Activated naive CD4-positive, alpha-beta T cell treated with Interleukin-2 at 50 U/mL for 16 hours (primary cell): ENCODE measurements at regions not wholly inside any gene's neighbourhood (a gene's known extent, or its start where the extent isn't known, plus 50 kb on each side); places are given as distances from the start of the nearest gene placed in this dataset.
A peak's percentile ranks its signal among the peaks of the same experiment; 100 is the strongest.

ENCODE experiments used
- DNase-seq: peaks from one replicate; pipeline ENCODE4 v3.0.0-alpha.2; 2020

DNA sequence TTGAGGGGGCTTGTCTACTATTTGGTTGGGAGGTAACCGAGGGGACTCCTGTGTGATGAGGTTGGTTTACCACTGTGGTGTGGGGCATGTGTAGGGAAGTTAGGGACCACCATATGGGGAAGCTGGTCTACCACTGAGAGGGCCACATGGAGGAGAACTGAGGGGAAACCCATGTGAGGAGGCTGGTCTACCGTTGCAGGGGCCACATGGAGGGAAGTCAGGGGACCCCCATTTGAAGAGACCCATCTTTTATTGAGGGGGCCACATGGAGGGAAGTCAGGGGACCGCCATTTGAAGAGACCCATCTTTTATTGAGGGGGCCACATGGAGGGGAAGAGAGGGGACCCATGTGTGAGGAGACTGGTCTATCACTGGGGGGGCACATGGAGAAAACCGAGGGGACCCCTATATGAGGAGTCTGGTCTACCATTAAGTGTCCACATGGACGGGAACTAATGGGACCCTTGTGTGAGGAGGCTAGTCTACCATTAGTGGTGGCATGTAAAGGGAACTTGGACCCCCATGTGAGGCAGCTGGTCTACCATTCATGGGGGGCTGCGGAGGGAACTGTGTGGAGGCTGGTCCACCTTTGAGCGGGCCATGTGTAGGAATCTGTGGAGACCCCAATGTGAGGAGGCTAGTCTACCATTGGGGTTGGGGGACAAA is 165.5 kb downstream of the FBLN2 start:
- DNase-seq, result no peak

DNA sequence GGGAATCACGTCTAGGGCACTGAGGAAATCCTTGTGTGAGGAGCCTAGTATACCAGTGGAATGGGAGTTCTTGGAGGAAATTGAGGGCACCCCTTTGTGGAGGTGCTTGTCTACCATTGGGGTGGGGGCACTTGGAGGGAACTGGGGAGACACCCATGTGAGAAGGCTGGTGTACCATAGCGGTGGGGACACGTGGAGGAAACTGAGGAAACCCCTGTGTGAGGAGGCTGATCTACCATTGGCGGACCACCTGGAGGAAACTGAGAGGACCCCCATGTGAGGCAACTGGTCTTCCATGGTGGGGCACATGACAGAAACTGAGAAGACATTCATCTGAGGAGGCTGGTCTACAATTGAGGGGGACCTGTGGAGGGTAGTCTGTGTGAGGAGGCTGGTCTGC is 164.5 kb downstream of the FBLN2 start:
- DNase-seq, result no peak

DNA sequence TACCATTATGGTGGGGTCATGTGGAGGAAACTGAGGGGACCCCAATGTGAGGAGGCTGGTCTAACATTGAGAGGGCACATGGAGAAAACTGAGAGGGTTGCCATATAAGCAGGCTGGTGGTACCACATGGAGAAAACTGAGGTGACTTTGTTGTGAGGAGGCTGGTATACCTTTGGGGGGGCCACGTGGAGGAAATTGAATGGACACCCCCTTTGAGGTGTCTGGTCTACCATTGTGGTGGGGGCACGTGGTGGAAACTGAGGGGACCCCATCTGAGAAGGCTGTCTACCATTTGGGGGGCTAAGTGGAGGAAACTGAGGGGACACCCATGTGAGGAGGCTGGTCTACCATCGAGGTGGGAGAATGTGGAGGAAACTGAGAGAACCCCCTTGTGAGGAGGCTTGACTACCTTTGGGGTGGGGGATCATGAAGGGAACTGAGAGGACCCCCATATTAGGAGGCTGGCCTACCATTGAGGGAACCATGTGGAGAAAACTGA is 163.8 kb downstream of the FBLN2 start:
- no peak for DNase-seq

DNA sequence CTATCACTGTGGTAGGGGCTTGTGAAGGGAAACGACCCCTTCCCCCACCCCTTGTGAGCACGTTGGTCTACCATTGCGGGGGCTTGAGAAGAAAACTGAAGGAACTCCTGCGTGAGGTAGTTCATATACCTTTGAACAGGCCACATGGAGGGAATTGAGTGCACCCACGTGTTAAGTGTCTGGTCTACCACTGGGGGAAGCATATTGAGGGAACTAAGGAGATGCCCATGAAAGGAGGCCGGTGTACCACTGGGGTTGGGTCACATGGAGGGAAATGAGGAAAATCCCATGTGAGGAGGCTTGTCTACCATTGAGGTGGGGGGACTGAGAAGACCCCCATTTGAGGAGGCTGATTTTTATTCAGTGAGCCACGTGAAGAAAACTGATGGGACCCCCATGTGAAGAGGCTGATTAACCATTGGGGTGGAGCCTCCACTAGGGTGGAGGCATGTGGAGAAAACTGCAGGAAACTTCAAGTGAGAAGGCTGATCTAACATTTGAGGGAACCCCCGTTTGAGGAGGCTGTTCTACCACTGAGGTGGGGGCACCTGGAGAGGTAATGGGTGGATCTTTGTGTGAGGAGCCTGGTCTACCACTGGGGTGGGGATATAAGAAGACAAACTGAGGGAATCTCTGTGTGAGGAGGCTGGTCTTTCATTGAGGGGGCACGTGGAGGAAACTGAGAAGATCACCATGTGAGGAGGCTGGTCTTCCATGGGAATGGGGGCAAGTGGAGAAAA is 163.2 kb downstream of the FBLN2 start:
- DNase-seq, result no peak

DNA sequence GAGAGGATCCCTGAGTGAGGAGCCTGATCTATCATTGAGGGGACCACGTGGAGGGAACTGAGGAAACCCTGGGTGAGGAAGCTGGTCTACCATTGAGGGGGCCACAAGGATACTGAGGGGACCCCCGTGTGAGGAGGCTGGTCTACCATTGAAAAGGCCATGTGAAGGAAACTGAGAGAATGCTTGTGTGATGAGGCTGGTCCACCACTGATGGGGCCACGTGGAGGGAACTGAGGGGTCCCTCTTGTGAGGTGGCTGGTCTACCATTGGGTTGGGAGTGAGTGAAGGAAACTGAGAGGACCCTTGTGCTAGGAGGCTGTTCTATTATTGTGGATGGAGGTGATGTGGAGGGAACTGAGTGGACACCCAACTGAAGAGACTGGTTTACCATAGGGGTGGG is 161.3 kb downstream of the FBLN2 start:
- no peak for DNase-seq

DNA sequence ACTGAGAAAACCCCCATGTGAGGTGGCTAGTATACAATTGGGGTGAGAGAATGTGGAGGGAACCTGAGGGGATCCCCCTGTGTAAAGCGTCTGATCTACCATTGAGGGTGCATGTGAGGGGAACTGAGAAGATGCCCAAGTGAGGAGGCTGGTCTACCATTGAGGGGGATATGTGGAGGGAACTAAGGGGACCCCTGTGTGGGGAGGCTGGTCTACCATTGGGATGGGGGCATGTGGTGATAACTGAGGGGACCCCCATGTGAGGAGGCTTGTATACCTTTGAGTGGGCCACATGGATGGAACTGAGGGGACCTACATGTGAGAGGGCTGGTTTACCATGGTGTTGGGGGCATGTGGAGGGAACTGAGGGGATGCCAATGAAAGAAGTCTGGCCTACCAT is 160.8 kb downstream of the FBLN2 start:
- DNase-seq, result no peak

DNA sequence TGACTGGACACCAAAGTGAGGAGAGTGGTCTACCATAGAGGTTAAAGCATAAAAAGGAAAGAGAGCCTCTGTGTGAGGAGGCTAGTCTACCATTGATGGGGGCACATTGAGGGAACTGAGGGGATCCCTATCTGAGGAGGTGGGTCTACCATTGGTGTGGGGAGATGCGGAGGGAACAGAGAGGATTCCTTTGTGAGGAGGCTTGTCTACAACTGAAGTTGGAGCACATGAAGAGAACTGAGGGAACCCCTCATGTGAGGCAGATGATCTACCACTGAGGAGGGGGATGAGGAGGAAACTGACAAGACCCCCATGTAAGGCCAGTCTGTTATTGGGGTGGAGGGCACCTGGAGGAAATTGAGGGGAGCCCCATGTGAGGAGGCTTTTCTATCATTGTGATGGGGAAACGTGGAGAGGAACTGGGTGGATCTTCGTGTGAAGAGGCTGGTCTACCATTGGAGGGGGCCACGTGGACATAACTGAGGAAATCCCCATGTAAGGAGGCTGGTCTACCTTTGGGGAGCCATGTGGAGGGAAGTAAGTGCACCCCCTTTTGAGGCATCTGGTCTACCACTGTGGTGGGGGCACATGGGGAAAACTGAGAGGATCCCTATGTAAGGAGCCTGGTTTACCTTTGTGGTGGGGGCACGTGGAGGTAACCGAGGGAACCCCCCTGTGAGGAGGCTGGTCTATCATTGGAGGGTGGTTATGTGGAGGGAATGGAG is 160.1 kb downstream of the FBLN2 start:
- no peak for DNase-seq

DNA sequence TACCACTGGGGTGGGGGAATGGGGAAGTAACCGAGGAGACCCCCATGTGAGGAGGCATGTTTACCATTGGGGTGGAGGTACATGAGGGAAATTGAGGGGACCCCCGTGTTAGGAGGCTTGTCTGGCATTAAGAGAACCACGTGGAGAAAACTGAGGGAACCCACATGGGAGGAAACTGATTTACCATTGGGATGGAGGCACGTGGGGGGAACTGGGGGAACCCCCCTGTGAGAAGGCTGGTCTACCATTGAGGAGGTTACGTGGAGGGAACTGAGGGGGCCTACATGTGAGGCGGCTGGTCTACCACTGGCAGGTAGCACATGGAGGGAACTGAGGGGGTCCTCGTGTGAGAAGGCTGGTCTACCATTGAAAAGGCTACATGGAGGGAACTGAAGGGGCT is 159.4 kb downstream of the FBLN2 start:
- DNase-seq, result no peak

DNA sequence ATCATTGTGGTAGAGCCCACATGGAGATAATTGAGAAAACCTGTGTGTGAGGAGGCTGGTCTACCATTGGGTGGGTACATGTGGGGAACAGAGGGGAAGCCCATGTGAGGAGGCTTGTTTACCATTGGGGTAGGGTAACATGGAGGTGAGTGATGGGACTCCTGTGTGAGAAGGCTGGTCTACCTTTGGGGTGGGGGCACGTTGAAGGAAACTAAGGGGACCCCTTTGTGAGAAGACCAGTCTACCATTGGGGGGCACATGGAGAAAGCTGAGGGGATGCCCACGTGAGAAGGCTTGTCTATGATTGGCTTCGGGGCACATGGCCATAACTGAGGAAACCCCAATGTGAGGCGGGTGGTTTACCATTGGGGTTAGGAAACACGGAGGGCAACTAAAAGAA is 158.5 kb downstream of the FBLN2 start:
- no peak for DNase-seq

DNA sequence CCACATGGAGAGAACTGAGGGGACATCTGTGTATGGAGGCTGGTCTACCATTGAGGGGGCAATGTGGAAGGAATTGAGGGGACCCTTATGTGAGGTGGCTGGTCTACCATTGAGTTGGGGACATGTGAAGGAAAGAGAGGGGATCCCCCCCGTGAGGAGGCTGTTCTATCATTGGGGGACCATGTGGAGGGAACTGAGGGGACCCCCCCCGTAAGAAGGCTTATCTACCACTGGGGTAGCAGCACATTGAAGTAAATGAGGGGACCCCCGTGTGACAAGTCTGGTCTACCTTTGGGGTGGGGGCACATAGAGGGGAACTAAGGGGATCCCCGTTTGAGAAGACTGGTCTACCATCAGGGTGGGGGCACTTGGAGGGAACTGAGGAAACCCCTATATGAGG is 158.0 kb downstream of the FBLN2 start:
- no peak for DNase-seq

DNA sequence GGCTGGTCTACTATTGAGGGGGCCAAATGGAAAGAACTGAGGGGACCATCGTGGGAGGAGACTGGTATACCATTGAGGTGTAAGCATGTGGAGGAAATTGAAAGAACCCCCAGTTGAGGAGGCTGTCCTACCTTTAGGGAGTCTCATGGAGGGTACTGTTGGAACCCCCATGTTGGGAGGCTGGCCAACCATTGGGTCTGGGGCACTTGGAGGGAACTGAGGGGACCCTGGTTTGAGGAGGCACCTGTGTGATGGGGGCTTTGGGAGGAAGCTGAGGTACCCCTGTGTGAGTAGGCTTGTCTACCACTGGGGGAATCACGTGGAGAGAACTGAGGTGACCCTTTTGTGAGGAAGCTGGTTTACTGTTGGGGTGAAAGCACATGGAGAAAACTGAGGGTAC is 157.5 kb downstream of the FBLN2 start:
- no peak for DNase-seq

DNA sequence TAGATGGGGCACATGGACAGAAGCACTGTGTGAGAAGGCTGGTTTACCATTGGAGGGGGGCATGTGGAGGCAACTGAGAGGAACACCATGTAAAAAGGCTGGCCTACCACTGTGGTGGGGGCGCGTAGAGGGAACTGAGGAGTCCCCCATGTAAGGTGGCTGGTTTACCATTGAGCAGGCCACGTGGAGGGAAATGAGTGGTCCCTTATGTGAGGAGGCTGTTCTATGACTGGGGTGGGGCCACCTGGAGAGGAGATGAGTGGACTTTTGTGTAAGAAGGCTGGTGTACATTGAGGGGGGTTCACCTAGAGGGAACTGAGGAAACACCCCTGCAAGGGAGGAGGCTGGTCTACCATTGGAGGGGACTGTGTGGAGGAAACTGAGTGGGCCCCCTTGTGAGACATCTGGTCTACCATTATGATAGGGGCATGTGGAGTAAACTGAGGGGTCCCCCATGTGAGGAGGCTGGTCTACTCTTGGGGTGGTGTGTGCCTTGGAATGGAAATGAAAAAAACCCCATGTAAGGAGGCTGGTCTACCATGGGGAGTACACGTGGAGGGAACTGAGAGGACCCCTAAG is 156.9 kb downstream of the FBLN2 start:
- DNase-seq, result peak; percentile 1

DNA sequence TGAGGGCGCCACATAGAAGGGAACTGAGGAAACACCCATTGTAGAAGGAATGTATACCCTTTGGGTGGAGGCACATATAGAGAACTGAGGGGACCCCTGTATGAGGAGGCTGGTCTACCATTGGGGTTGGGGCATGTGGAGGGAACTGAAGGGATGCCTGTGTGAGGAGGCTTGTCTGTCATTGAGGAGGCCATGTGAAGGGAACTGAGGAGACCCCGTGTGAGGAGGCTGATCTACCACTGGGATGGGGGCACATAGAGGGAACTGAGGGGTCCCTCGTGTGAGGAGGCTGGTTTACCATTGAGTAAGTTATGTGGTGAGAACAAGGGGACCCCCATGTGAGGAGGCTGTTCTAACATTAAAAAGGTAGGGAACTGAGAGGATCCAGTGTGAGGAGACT is 156.1 kb downstream of the FBLN2 start:
- no peak for DNase-seq

DNA sequence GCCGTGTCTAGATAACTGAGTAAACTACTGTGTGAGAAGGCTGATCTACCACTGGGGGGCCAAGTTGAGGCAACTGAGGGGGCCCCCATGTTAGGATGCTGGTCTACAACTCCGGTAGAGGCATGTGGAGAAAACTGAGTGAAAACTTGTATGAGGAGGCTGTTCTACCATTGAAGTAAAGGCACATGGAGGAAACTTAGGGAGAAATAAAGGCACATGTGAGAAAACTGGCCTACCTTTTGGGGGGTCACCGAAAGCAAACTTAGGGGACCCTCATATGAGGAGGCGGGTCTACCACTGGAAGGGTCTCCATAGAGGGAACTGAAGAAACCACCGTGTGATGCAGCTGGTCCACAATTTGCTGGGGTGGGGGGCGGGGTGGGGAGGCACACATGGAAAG is 155.2 kb downstream of the FBLN2 start:
- no peak for DNase-seq

DNA sequence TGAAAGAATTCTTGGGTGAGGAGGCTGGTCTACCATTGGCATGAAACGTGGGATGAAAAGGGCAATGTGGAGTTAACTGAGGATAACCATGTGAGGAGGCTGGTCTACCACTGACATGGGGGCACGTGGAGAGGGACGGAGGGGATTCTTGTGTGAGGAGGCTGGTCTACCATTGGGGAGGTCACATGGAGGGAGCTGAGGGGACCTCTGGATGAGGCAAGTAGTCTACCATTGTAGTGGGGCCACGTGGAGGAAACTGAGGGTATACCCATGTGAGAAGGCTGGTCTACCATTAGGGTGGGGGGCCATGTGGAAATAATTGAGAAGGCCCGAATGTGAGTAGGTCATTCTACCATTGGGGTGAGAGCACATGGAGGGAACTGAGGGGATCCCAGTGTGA is 154.1 kb downstream of the FBLN2 start:
- no peak for DNase-seq

DNA sequence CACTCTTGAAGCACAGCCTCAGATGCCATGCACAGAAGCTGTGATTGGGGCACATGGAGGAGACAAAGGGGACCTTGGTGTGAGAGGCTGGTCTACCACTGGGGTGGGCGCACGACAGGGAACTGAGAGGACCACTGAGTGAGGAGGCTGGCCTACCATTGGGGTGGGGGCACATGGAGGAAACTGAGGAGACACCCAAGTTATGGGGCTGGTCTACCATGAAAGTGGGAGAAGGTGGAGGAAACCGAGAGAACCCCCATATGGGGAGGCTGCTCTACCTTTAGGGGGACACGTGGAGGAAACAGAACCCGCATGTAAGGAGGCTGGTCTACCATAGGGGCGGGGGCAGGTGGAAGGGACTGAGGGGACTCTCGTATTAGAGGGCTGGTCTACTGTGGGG is 153.4 kb downstream of the FBLN2 start:
- no peak for DNase-seq

DNA sequence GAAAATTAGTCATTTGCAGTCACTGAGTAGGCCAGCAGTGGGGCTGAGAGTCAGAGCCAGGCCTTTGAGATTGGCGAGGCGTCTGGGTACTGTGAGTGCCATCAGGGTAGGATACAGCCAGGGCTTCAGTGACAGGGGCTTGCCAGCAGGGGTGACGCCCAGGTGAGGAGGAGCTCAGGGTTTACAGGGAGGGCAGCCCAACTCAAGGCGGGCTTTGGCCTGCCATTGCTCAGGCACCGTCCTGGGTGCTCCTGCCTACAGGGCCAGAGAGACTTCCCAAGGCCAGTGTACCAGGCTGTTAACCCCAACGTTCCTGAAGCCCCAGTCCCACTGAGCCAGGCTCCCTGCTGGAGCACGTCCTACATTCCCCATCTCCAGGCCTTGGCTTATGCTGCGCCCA is 152.0 kb downstream of the FBLN2 start:
- no peak for DNase-seq

DNA sequence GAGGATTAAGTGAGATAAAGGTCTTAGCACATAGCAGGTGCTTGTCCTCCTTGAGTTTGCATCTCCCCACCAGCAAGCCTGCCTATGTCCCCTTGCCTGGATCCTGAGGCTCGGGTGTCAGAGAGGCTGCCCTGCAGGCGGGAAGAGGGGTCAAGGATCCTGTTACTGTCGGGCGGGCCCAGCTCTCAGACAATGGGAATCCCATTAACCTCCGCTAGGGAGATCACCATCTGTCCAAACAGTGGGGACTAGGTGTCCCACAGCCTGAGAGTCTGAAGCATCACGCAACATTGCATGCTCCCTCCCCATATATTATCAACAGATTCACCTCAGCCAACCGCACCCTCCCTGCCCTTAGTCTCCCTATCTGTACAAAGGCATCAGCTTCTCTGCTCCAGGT is 151.4 kb downstream of the FBLN2 start:
- no peak for DNase-seq

DNA sequence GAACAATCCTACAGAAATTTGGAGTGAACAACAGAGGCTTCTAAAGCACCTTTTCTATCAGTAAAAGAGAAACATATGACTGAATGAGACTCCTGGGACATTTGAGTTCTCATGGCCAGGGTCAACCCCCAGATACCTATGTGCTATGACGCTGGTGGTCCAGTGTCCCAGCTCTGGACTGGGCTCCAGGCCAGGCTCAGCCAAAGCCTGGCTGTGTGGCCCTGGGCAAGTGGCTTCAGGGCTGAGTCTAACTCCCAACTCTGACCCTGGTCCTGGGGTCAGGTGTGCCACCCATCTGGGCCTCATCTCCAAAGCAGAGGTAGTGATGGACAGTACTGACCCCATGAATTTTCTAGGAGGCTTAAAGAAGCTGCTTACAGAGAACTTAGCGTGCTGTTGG is 147.8 kb downstream of the FBLN2 start:
- no peak for DNase-seq

DNA sequence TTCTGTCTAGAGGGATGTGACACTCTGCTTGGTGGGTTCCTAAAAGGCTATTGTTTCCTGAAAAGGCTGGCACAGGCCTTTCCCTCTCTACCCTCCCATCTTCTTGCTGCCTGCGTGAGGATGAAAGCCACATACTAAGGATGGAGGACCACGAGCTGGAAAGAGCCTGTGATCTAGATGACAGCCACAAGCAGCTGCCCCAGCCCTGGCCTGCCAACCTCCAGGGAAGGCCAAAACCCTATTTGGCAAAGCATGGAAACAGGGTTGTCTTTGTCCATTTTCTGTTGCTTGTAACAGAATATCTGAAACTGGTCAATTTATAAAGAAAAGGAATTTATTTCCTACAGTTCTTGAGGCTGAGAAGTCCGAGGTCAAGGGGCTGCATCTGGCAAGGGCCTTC is 144.5 kb downstream of the FBLN2 start:
- DNase-seq, result no peak

DNA sequence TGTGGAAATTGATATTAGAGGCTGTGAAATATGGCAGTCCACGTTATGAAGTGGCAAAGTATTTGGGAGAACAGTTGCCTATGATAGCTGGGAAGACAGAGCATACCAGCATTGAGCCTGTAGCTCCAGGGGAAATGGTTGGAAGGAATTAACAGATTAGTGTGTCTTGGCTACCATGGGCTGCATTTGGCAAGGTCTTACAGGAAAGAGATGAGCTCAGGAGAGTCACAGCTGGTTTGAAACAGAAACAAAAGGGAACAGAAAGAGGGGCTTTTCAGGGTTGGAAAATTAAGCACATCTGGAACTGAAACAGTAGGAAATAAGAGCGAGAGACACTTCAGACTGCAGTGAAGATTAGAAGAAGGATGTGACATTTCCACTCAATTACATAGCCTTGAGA is 141.7 kb downstream of the FBLN2 start:
- DNase-seq, result no peak

DNA sequence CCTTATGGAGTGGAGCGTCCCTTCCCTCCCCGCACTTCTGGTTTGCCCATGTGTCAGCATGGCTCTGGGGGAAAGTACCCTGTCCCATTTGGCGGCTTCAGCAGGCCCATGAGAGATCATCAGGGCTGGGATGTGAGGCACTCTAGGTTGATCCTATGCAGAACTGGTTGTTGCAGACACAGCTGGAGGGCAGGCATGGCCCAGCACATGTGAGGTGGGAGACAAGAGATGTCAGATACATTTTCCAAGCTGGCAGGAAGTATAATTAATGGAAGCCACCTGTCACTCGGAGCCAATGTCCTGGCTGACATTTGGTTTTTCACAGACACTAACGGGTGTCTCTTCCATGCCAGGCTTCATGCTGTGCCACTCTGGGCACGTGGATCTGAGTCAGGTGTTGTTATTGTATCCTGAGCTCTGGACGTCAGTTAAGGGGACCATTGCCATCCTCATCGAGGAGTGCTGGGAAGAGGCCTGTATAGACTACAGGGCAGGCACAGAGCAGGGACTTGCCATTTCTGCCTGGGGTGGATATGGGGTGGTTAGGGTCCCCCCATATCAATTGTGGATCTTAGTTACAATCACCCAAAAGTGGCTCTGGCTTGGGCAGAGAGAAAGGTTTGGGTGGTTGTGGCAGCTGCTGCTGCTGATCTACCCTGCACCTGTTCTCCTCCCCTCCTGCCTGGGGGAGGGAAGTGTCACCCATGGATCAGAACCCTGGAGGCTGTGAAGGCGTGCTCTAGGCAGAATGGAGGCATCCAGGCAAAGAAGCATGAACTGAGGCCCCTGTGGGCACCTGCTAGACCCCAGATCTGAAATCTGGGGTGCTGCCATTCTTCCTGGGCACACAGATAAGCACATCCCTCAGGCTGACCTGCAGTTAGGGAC is 140.7 kb downstream of the FBLN2 start:
- DNase-seq, result no peak

DNA sequence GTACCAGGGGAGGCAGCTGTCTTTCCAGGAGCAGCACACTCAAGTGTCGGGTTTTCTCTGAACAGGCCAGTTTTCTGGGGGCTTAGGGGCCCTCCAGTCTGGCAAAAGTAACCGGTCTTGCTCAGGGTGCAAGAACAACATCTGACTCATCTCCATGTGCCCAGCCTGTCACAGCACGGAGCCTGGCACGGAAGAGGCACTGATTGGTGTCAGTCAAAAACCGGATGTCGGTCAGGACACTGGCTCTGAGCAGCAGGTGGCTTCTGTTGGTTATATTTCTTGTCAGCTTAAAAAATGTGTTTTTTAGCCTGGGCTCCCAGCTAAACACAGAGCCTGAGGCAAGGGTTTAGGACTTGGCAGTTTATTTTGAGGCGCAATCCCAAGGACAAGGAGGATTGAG is 139.9 kb downstream of the FBLN2 start:
- DNase-seq, result no peak
